ENCODE measurements at regions not wholly inside any gene's neighbourhood (a gene's known extent, or its start where the extent isn't known, plus 50 kb on each side); places are given as distances from the start of the nearest gene placed in this dataset.
A peak's percentile ranks its signal among the peaks of the same experiment; 100 is the strongest.
"Not testable (repeated sequence)": the region's sequence is repeated elsewhere in the genome, so short reads cannot be mapped to it uniquely, and the experiment has no call there.

- DNase-seq, result no peak
These were observed 100.8 kb upstream of the LYZL2 start for GRCh38 chr10:30730306-30730705.

- no peak for DNase-seq
These were observed 99.2 kb upstream of the LYZL2 start for GRCh38 chr10:30728766-30729165.

GRCh38 chr10:30728127-30728526 is 98.6 kb upstream of the LYZL2 start:
- no peak for DNase-seq

- no peak for DNase-seq
These were observed 98.0 kb upstream of the LYZL2 start for GRCh38 chr10:30727524-30727923.

GRCh38 chr10:30726783-30727414 is 97.3 kb upstream of the LYZL2 start:
- DNase-seq, result peak; percentile 73

GRCh38 chr10:30725661-30726060 is 96.1 kb upstream of the LYZL2 start:
- DNase-seq, result no peak

- DNase-seq, result no peak
These were observed 94.7 kb upstream of the LYZL2 start for GRCh38 chr10:30724296-30724695.

- no peak for DNase-seq
These were observed 93.5 kb upstream of the LYZL2 start for GRCh38 chr10:30722956-30723620.

GRCh38 chr10:30719832-30720231 is 90.3 kb upstream of the LYZL2 start:
- DNase-seq, result no peak

- no peak for DNase-seq
These were observed 80.3 kb upstream of the LYZL2 start for GRCh38 chr10:30709700-30710358.

- no peak for DNase-seq
These were observed 79.7 kb upstream of the LYZL2 start for GRCh38 chr10:30709229-30709628.

- DNase-seq, result no peak
These were observed 78.7 kb upstream of the LYZL2 start for GRCh38 chr10:30708234-30708633.

GRCh38 chr10:30706189-30706588 is 76.6 kb upstream of the LYZL2 start:
- not testable (repeated sequence) for DNase-seq

- no peak for DNase-seq
These were observed 76.1 kb upstream of the LYZL2 start for GRCh38 chr10:30705625-30706149.

- no peak for DNase-seq
These were observed 75.6 kb upstream of the LYZL2 start for GRCh38 chr10:30705101-30705624.

- not testable (repeated sequence) for DNase-seq
These were observed 75.1 kb upstream of the LYZL2 start for GRCh38 chr10:30704601-30705100.

GRCh38 chr10:30704026-30704600 is 74.6 kb upstream of the LYZL2 start:
- no peak for DNase-seq

- not testable (repeated sequence) for DNase-seq
These were observed 73.9 kb upstream of the LYZL2 start for GRCh38 chr10:30703446-30703845.

GRCh38 chr10:30702860-30703259 is 73.3 kb upstream of the LYZL2 start:
- DNase-seq, result no peak

GRCh38 chr10:30701451-30702173 is 72.1 kb upstream of the LYZL2 start:
- peak; percentile 38 for DNase-seq

GRCh38 chr10:30697806-30698205 is 68.3 kb upstream of the LYZL2 start:
- DNase-seq, result no peak

- not testable (repeated sequence) for DNase-seq
These were observed 67.7 kb upstream of the LYZL2 start for GRCh38 chr10:30697221-30697620.
